Embryonic facial prominence (tissue), 1 donor: ENCODE measurements at regions not wholly inside any gene's neighbourhood (a gene's known extent, or its start where the extent isn't known, plus 50 kb on each side); places are given as distances from the start of the nearest gene placed in this dataset.

Source experiments
- DNase-seq: peaks from one replicate; pipeline ENCODE4 v3.0.0-alpha.2; 2016; ENCODE audit errors: extremely low spot score

- no peak for DNase-seq
Observed at GRCh38 chr14:40525314-40525713, 1081.4 kb upstream of the LRFN5 start.

GRCh38 chr14:40523123-40523522 is 1083.6 kb upstream of the LRFN5 start:
- DNase-seq = no peak

DNA sequence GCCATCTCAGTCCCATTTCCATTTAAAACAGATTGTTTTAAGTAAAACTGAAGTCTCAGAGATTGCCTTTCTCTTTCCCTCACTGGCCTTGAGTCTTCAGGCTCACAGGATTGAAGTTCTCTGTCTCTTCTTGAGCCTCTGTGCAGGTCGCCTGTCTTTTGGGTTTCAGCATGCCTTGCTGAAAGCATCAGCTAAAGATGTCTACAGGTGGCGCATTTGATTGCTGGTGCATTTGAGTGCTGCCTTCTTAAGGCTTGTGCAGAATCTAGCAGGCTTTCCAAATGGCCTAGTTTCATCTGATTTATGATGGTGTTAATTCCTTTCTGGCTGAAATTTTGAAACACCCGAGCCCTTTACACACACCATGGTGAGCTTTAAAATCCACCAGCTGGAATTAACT is 1062.2 kb upstream of the FBXO33 start:
- DNase-seq = no peak

- DNase-seq = no peak
Observed at GRCh38 chr14:40487824-40488223, 1055.6 kb upstream of the FBXO33 start.

DNA sequence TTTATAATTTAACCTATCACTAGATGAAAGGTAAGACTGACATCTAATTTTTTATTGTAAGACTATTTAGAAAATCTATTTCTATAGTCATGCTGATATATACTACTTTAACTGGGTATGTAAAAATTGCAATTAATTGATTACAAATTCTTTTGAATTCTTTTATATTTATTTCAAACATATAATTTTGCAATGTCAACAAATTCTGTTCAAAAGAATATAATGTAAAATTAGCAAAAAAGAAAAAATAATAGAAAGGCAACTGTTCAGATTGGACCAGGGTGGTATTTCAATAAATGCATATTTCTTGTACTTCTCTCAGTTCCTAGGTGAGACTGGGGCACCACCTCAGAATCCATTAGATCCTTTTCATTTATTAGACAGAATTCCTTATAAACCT is 1053.5 kb upstream of the FBXO33 start:
- no peak for DNase-seq

DNA sequence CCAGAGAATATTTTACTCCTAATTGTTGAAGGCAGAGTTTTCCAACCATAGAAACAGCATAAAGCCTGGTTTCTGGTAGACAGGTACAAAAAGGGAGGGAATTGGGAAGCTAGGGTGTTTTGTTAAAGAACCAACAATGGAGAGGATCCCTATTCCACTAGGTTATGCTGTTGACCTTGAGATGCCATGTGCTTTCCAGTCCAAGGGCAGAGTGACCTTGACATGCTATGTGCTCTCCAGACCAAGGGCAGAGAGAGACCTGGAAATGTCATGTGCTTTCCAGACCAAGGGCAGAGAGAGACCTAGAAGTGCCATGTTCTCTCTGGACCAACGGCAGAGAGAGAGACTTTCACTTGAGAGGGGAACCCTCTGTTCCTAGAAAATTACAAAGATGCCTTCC is 1043.8 kb upstream of the FBXO33 start:
- no peak for DNase-seq

- DNase-seq = no peak
Observed at GRCh38 chr14:40467969-40468368, 1035.7 kb upstream of the FBXO33 start.

DNA sequence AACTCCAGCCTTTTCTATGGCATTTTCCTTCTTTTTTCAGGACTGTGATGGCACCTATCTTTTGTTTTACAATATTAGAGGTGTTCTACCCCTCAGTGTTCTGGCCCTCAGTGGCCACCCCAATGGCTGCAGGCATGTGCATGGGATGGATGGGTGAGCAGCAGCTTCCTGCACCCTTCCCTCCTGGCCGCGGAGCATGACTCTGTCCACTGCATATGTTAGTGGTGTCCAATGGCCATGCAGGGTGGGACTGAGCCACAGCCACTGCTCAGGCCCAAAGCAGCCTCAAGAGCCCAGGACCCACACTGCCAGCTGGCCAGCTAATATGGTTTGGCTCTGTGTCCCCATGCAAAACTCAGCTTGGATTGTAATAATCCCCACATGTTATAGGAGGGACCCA is 1032.3 kb upstream of the FBXO33 start:
- DNase-seq = no peak

DNA sequence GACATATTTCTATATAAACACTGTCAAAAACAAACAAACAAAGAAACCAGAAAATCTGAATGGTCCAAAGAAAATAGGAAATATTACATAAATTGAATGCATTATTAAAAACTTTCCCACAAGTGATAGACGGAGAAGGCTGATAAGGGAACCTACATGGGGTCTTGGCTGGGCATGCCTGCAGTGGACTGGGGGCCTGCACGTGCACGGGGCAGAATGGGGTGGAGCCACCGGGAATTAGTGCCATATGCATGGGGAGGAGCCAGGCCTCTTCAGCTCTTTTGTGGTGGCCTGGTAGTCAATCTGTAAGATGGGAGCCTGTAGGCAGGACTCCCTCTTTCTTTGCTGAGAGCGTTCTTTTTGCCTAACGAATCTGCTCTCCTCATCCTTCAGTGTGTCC is 1031.7 kb upstream of the FBXO33 start:
- DNase-seq = no peak

DNA sequence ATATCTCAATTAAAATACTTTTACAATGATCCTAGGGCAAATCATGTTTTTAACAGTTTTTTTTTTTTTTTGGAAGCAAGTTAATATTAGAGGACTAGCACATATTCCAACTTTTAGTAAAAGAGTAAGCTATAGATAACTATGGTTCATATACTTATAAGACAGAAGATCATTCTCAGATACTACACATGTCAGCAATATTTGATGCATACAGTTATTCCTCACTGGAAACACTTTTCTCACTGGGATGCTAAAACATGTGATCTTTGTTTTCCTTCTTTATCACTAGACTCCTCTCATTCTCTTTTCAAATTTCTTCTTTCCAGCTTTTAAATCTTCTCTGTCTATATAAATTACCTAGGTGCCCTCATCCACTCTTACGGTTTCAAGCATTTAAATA is 1020.4 kb upstream of the FBXO33 start:
- DNase-seq = no peak

GRCh38 chr14:40447017-40447416 is 1014.8 kb upstream of the FBXO33 start:
- no peak for DNase-seq

DNA sequence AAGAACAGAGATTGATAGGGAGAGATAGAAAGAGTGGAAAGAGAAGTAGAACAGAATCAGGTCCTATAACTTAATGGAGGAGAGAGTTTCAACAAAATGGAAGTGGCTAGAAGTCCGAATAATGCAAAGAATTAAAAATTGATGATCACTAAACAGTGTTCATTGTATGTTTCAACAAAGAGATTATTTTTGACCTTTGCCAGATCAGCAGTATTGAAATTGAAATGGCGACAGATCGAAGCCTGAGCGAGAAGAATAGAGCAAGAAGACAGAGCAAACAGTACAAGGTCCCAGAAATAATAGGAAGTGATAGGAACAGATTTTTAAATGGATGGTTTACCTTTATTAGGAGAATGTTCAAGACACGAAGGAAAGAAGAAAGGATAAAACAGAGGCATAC is 1012.8 kb upstream of the FBXO33 start:
- DNase-seq = no peak

DNA sequence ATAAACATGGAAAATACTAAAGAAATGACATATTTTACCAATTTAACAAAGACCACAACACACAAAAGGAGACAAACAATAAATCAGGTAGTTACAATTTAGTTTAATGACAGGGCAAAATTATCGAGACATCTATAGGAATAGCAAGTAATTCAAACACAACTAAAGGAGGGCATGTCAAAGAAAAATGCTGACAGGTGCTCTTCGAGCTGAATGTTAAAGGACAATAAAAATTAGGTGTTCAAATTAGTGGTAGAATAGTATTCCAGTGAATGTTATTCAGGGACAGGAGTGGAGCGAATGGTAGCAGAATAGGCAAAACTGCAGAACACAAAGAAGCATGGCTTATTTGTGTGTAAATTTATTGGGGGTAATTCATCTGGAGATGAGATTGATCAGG is 1004.3 kb upstream of the FBXO33 start:
- DNase-seq = no peak

DNA sequence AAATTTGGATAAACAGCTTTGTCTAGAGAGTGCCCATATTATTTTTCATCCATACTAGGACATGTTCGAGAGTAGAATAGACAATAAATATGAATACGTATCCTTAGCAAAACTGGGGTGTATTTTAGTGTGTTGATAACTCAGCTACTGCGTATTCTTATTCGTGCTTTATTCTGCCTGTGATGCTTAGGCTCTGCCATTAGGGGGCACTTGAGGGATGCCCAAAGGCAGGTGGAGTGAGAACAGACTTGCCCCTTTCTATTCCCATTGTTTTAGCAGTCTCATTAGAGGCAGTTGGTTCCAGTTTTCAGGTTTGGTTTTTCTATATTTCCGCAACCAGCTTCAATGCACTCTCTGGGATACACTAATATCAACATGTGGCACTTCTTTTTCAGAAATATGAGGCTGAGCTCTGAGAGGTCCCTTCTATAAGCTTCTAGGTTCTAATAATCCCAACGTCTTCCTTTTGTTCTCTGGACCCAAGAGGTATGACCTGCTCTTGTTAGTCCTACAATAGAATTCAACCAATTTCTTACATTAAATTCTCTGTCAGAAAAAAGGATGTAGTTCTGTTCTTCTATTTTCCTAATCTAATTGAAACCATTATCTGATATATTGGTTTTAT is 985.7 kb upstream of the FBXO33 start:
- no peak for DNase-seq

GRCh38 chr14:40416565-40416964 is 984.3 kb upstream of the FBXO33 start:
- no peak for DNase-seq

DNA sequence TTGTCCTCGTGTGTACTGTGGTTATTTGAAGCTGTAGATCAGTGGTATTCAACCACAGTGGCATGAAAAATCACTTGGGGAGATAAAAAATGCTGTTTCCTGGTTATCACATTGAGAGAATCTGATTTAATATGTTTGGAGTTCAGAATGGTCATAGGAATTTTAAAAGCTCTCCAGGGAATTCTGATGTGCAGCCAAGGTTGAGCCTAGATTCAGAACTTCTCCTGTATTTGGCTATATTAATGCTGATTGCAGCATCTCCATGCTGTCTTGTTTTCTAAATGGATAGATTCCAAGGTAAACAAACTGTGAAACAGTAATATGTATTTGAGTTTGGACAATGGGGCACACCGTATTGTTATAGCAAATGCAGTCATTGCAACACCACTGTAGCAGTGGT is 982.2 kb upstream of the FBXO33 start:
- no peak for DNase-seq

- DNase-seq = no peak
Observed at GRCh38 chr14:40413136-40413535, 980.9 kb upstream of the FBXO33 start.

GRCh38 chr14:40410708-40411107 is 978.5 kb upstream of the FBXO33 start:
- no peak for DNase-seq

- no peak for DNase-seq
Observed at GRCh38 chr14:40402957-40403356, 970.7 kb upstream of the FBXO33 start.

- DNase-seq = no peak
Observed at GRCh38 chr14:40398981-40399380, 966.7 kb upstream of the FBXO33 start.

DNA sequence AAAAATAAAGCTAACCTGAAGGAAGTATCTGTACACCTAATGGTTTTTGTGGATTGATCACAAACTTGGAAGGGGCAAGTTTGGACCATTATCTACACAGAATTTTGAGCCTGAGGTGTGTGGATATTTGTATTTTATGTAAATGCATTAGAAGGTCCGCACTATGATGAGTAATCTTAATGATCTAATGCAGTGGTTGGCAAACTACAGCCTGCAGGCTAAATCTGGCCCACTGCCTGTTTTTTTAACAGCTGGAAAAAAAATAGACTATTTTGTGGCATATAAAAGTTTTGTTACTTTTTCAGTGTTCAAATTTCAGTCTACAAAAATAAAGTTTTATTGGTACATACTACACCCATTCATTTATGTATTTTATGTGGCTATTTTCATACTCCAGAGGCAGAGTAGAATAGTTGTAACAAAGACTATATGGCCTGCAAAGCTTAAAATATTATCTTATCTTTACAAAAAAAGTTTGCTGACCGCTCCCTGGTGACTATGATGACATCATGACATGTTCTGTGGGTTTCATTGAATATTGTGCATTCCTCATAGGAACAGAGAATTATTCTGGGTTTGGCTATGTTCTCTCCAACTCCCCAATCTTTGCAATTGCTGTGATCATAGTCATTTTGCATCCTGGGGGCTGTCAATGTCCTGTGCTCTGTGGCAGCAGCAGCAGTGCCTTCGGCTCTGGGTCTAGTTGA is 962.6 kb upstream of the FBXO33 start:
- no peak for DNase-seq

GRCh38 chr14:40393143-40393542 is 960.9 kb upstream of the FBXO33 start:
- DNase-seq = no peak

DNA sequence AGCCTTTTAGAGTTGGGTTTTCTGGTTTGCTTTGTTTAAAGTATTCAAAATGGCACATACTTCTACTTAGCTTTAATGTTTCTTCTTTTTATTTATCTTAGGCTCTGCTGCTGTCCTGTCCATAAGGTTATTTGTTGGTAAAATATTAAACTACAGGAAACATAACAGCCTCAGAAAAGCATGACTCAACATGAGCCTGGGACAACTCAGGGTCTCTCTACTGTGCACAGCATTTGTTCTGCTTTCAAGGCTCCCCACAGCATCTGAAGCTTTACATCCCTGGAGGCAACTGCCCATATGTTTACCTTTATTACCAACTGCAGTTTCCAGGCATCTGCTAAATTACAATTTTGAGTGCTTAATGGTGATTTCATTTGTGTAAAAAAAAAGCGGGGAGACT is 954.2 kb upstream of the FBXO33 start:
- no peak for DNase-seq

DNA sequence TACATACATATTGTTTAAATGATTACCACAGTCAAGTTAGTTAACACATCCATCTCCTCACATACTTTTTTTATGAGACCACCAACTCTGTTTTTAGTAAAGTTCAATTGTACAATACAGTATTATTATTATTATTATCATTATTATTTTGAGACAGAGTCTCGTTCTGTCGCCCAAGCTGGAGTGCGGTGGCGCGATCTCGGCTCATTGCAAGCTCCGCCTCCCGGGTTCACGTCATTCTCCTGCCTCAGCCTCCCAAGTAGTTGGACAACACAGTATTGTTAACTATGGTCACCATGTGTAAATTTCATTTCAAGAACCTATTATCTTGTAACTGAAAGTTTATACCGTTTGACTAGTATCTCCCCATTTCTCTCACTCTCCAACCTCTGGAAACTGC is 942.0 kb upstream of the FBXO33 start:
- no peak for DNase-seq
